LNCaP clone FGC (cell line): ENCODE measurements at regions not wholly inside any gene's neighbourhood (a gene's known extent, or its start where the extent isn't known, plus 50 kb on each side); places are given as distances from the start of the nearest gene placed in this dataset.

Experiments used
- DNase-seq: peaks from one replicate; pipeline ENCODE4 v3.0.0-alpha.2; 2011; ENCODE audit warnings: low read depth
- H3K4me3 ChIP-seq: 2 replicates; pipeline ENCODE4 v1.5.1; 2011; ENCODE audit warnings: mild to moderate bottlenecking, low read depth, low read length, control low read depth
- CTCF ChIP-seq: IDR thresholded peaks from 2 replicates; pipeline ENCODE4 v1.5.1; 2012; ENCODE audit warnings: mild to moderate bottlenecking; ENCODE audit not compliant: control insufficient read depth, insufficient read depth; ENCODE audit errors: extremely low read depth

- no peak overlapping the region for H3K4me3 ChIP-seq
- no peak for TF ChIP-seq CTCF
- no peak for DNase-seq
These were observed 196.9 kb upstream of the ANK2 start for GRCh38 chr4:112852601-112853000.

- H3K4me3 ChIP-seq: no peak overlapping the region
These were observed 195.7 kb upstream of the ANK2 start for GRCh38 chr4:112853662-112854256.

GRCh38 chr4:112854420-112854819 lies 195.0 kb upstream of the ANK2 start:
- DNase-seq: no peak
- H3K4me3 ChIP-seq: no peak overlapping the region
- no peak for TF ChIP-seq CTCF

More at GRCh38 chr4:112853662-112854256, 195.7 kb upstream of the ANK2 start:
- peak; percentile 60 for TF ChIP-seq CTCF
- no peak for DNase-seq

- no peak overlapping the region for H3K4me3 ChIP-seq
- DNase-seq: no peak
- no peak for TF ChIP-seq CTCF
These were observed 194.4 kb upstream of the ANK2 start for GRCh38 chr4:112855058-112855457.

- H3K4me3 ChIP-seq: no peak overlapping the region
- TF ChIP-seq CTCF: no peak
- DNase-seq: no peak
These were observed 192.0 kb upstream of the ANK2 start for GRCh38 chr4:112857461-112857860.

- no peak for DNase-seq
- no peak overlapping the region for H3K4me3 ChIP-seq
- TF ChIP-seq CTCF: no peak
These were observed 190.7 kb upstream of the ANK2 start for GRCh38 chr4:112858751-112859150.
